Gastroesophageal sphincter (tissue), 4 donors: ENCODE measurements at regions not wholly inside any gene's neighbourhood (a gene's known extent, or its start where the extent isn't known, plus 50 kb on each side); places are given as distances from the start of the nearest gene placed in this dataset.

ENCODE experiments used
- ATAC-seq: fragments of 150-250 bp; one replicate; pipeline ENCODE4 v1.9.1; 2016; ENCODE audit warnings: mild to moderate bottlenecking, moderate library complexity
- H3K27ac ChIP-seq, 4 donors: fragments of 200-600 bp; sonication (generic) in 3 of 4; 1 replicate in 3 of 4; 2 replicates in 1 of 4; pipeline ENCODE4 v1.5.1; 2016 to 2019
- H3K27me3 ChIP-seq: fragments of 200-600 bp; sonication (generic); one replicate; pipeline ENCODE4 v1.5.1; 2019
- H3K36me3 ChIP-seq, 2 donors: fragments of 200-600 bp; sonication (generic); one replicate each; pipeline ENCODE4 v1.5.1; 2019; ENCODE audit warnings: control low read depth in 1 of 2
- H3K4me1 ChIP-seq, 3 donors: fragments of 200-600 bp; sonication (generic); 1 replicate in 2 of 3; 2 replicates in 1 of 3; pipeline ENCODE4 v1.5.1; 2016 to 2019; ENCODE audit warnings: control low read depth in 2 of 3
- H3K4me3 ChIP-seq, 2 donors: fragments of 200-600 bp; sonication (generic); one replicate each; pipeline ENCODE4 v1.5.1; 2019; ENCODE audit warnings: mild to moderate bottlenecking in 1 of 2, moderate library complexity in 1 of 2
- H3K9me3 ChIP-seq, 3 donors: fragments of 200-600 bp; sonication (generic); one replicate each; pipeline ENCODE4 v1.5.1; 2017 to 2019; ENCODE audit warnings: control low read depth in 2 of 3
- CTCF ChIP-seq, 4 experiments: fragments of 200-600 bp in 2 of 4; fragments of 450-650 bp in 2 of 4; sonication (generic) in 1 of 4; IDR thresholded peaks; one replicate each; pipeline ENCODE4 v1.5.1; 2017 to 2019; ENCODE audit warnings: antibody characterized with exemption in 4 of 4, mild to moderate bottlenecking in 2 of 4, moderate library complexity in 2 of 4
- EP300 ChIP-seq: sonication (generic); formaldehyde crosslinking; IDR thresholded peaks from one replicate; pipeline ENCODE4 v1.6.1; 2017; ENCODE audit warnings: antibody characterized with exemption, mild to moderate bottlenecking
- POLR2A ChIP-seq, 2 donors: fragments of 450-650 bp; IDR thresholded peaks; one replicate each; pipeline ENCODE4 v1.6.1; 2017; ENCODE audit warnings: antibody characterized with exemption in 2 of 2, mild to moderate bottlenecking in 2 of 2, moderate library complexity in 1 of 2
- POLR2AphosphoS5 ChIP-seq: sonication (generic); formaldehyde crosslinking; IDR thresholded peaks from one replicate; pipeline ENCODE4 v1.6.1; 2017; ENCODE audit warnings: antibody characterized with exemption
- WGBS, 2 donors: methylation state at CpG; one replicate each; pipeline ENCODE4 v1.1.5; 2018; ENCODE audit warnings: low coverage in 1 of 2; 5-methylcytosine and 5-hydroxymethylcytosine counted together

DNA sequence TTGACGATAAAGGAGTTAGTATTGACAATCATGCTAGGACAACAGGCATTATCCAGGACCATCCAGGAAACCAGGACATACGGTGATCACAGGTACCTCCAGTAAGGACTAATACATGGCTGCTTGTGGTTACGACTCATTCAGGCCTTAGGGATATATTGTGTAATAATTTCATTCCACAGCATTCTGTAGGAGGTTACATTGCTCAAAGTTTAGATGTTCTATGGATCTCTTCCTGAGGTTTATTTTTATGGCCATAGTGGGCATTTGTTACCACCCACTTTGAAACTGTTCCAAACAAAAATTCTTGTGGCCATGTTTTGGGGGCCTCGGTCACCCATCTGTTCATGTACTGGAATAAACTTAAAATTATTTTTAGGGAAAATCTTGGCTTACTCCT lies 431.6 kb downstream of the METTL4 start:
- H3K27ac ChIP-seq, result no peak overlapping the region
- H3K4me3 ChIP-seq, result no peak overlapping the region
- ATAC-seq, result no peak
- peaks cover 0 to 7% (median 0%) of the 10 kb centered on the region in 3 donors for H3K9me3 ChIP-seq
- 70 to 89% methylated on average over 3 to 4 of the region's 4 CpGs for WGBS, 2 donors
- TF ChIP-seq POLR2A (IDR thresholded peaks at IDR 0.05), result no peak
- no peak for TF ChIP-seq POLR2AphosphoS5
- no peak for TF ChIP-seq CTCF (IDR thresholded peaks at IDR 0.05)
- no peak for TF ChIP-seq EP300
- H3K27me3 ChIP-seq, result no peaks in the 10 kb centered on the region
- no peaks in the 10 kb centered on the region for H3K4me1 ChIP-seq
- H3K36me3 ChIP-seq, result no peaks in the 10 kb centered on the region

DNA sequence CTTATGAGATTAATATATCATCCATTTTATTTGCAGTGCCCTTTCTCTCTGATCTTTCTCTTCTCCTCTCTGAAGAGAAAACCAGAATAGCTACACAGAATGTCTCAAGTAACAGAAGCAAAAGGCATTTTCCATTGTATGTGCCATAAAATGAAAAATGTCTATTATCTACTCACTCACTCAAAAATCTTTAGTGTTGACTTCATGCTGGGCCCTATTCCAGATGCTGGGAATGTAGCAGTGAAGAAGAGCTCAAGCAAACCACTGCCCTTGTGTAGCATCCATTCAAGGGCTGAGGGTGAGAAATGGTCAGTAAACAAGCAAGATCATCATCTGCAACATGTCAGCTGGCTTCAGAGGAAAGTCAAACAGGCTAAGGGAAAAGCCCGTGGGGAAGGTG lies 427.7 kb downstream of the METTL4 start:
- Histone ChIP-seq H3K4me1 (no peaks in the 10 kb centered on the region), H3K9me3 (peaks cover 0 to 9% (median 0%) of the 10 kb centered on the region in 3 donors), H3K27ac (no peak overlapping the region), H3K36me3 (no peaks in the 10 kb centered on the region), H3K27me3 (no peaks in the 10 kb centered on the region), H3K4me3 (no peak overlapping the region)
- no peak for ATAC-seq
- no peak for TF ChIP-seq POLR2AphosphoS5
- no peak for TF ChIP-seq CTCF (IDR thresholded peaks at IDR 0.05)
- no peak for TF ChIP-seq POLR2A (IDR thresholded peaks at IDR 0.05)
- TF ChIP-seq EP300, result no peak
- WGBS, 2 donors, result 25% methylated on average over 1 of the region's 1 CpG; no CpG with 5 or more reads in 1 of the 2 donors

DNA sequence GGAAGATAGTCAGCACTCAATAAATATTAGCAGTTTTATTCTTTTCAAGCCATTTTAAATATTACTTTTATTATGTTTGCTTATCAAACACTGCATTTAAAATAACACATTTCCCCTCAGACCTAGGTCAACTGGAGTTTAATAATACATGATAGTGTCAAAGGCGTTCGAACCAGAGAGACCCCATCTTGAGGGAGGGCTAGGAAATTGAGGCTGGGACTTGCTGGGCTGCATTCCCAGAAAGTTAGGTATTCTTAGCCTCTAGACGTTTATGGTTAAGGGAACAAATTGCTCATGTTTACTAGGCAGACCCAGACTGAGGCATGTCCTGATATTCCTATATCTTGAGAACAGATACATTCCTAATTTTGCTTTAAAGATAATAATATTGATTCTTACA lies 426.5 kb downstream of the METTL4 start:
- WGBS, 2 donors, result 83% methylated on average over 3 of the region's 3 CpGs

GRCh38 chr18:2146092-2146491 lies 425.2 kb downstream of the METTL4 start:
- 50% methylated on average over 2 of the region's 2 CpGs; no CpG with 5 or more reads in 1 of the 2 donors for WGBS, 2 donors
- H3K4me1 ChIP-seq, result no peaks in the 10 kb centered on the region
- H3K27ac ChIP-seq, result no peak overlapping the region
- TF ChIP-seq EP300, result no peak
- no peak for TF ChIP-seq POLR2AphosphoS5
- H3K36me3 ChIP-seq, result no peaks in the 10 kb centered on the region
- H3K27me3 ChIP-seq, result no peaks in the 10 kb centered on the region
- H3K4me3 ChIP-seq, result no peak overlapping the region
- peaks cover 0 to 9% (median 0%) of the 10 kb centered on the region in 3 donors for H3K9me3 ChIP-seq
- ATAC-seq, result no peak

More for the DNA sequence above, 426.5 kb downstream of the METTL4 start:
- Histone ChIP-seq H3K27me3 (no peaks in the 10 kb centered on the region), H3K27ac (no peak overlapping the region), H3K4me1 (no peaks in the 10 kb centered on the region), H3K4me3 (no peak overlapping the region), H3K9me3 (peaks cover 0 to 9% (median 0%) of the 10 kb centered on the region in 3 donors), H3K36me3 (no peaks in the 10 kb centered on the region)
- TF ChIP-seq EP300, result no peak
- TF ChIP-seq POLR2AphosphoS5, result no peak
- no peak for TF ChIP-seq POLR2A (IDR thresholded peaks at IDR 0.05)
- no peak for TF ChIP-seq CTCF (IDR thresholded peaks at IDR 0.05)
- ATAC-seq, result no peak

- Histone ChIP-seq H3K4me1 (no peaks in the 10 kb centered on the region), H3K4me3 (no peak overlapping the region), H3K27me3 (no peaks in the 10 kb centered on the region), H3K27ac (no peak overlapping the region), H3K9me3 (peaks cover 0 to 9% (median 0%) of the 10 kb centered on the region in 3 donors), H3K36me3 (no peaks in the 10 kb centered on the region)
- ATAC-seq, result no peak
- 54 to 78% methylated on average over 2 of the region's 2 CpGs for WGBS, 2 donors
- TF ChIP-seq CTCF (IDR thresholded peaks at IDR 0.05), result no peak
- TF ChIP-seq POLR2AphosphoS5, result no peak
- TF ChIP-seq POLR2A (IDR thresholded peaks at IDR 0.05), result no peak
- no peak for TF ChIP-seq EP300
Observed at GRCh38 chr18:2146754-2147153, 424.6 kb downstream of the METTL4 start.
